OCI-LY7 (cell line): ENCODE measurements at regions not wholly inside any gene's neighbourhood (a gene's known extent, or its start where the extent isn't known, plus 50 kb on each side); places are given as distances from the start of the nearest gene placed in this dataset.

Experiments
- EZH2phosphoT487 ChIP-seq: fragments of 200-600 bp; sonication (generic); IDR thresholded peaks from 2 replicates; pipeline ENCODE4 v1.6.1; 2018; ENCODE audit warnings: low read depth, borderline replicate concordance, mild to moderate bottlenecking, mixed run types, antibody characterized with exemption, low read length, moderate library complexity, mixed read lengths
- TF ChIP-seq, protein P1 (sequence below): fragments of 200-600 bp; sonication (generic); conservative IDR thresholded peaks from 2 replicates; pipeline ENCODE4 v1.5.1; 2014; ENCODE audit warnings: mild to moderate bottlenecking, antibody characterized with exemption, low read length, moderate library complexity, mixed read lengths

DNA sequence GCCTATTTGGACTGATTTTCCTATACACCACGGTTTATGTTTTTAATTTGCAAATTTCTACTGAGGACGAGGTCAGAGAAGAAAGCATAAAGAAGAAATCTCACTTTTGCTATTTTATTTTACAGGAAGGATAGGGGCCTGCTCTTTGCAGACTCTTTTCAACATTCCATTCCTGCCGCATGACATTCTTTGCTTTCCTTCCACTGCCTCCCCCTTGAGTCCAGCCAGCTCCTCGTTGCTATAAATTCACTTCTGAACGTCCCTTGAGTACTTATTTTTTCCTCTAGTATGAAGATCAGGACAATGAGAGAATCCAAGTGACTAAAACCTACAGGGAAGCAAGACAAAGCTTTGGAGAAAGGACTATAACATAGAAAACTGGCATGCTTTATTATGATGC lies 53.4 kb upstream of the PTGFR start:
- TF ChIP-seq, protein P1, sequence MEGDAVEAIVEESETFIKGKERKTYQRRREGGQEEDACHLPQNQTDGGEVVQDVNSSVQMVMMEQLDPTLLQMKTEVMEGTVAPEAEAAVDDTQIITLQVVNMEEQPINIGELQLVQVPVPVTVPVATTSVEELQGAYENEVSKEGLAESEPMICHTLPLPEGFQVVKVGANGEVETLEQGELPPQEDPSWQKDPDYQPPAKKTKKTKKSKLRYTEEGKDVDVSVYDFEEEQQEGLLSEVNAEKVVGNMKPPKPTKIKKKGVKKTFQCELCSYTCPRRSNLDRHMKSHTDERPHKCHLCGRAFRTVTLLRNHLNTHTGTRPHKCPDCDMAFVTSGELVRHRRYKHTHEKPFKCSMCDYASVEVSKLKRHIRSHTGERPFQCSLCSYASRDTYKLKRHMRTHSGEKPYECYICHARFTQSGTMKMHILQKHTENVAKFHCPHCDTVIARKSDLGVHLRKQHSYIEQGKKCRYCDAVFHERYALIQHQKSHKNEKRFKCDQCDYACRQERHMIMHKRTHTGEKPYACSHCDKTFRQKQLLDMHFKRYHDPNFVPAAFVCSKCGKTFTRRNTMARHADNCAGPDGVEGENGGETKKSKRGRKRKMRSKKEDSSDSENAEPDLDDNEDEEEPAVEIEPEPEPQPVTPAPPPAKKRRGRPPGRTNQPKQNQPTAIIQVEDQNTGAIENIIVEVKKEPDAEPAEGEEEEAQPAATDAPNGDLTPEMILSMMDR: no peak
- no peak for TF ChIP-seq EZH2phosphoT487
